Activated CD4-positive, alpha-beta T cell treated with anti-CD3 and anti-CD28 coated beads, Interleukin-2, amount 50 U/mL, for 1 hour (primary cell): ENCODE measurements at regions not wholly inside any gene's neighbourhood (a gene's known extent, or its start where the extent isn't known, plus 50 kb on each side); places are given as distances from the start of the nearest gene placed in this dataset.
"Not testable (repeated sequence)": the region's sequence is repeated elsewhere in the genome, so short reads cannot be mapped to it uniquely, and the experiment has no call there.

Experiments
- DNase-seq: peaks from one replicate; pipeline ENCODE4 v3.0.0-alpha.2; 2020

DNA sequence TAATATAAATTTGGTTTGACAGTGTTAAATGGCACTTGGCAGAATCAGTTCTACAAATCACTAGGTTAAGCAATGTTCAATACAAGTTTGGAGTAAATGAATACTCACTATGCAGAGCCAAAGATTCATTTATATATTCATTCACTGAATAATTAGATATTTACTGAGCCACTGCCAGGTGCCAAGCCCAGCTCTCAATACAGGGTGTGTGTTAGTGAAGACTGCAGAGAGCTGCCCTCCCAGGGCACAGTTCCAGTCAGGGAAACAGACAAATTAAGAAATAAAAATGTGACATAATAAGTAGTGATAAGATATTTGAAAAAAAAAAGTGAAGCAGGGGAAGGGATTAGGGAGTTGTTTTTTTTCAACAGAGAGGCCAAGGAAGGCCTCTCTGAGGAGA, 411.7 kb downstream of the KCNRG start:
- no peak for DNase-seq

DNA sequence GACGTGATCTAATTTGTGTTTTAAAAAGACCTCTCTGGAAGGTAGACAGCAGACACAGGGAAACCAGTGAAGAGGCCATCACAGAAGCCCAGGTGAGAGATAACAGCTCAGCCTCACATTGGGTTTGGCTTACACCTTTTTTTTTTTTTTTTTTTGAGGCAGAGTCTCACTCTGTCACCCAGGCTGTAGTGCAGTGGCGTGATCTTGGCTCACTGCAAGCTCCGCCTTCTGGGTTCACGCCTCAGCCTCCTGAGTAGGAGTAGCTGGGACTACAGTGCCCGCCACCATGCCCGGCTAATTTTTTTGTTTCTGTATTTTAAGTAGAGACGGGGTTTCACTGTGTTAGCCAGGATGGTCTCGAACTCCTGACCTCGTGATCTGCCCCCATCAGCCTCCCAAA, 412.3 kb downstream of the KCNRG start:
- not testable (repeated sequence) for DNase-seq

DNA sequence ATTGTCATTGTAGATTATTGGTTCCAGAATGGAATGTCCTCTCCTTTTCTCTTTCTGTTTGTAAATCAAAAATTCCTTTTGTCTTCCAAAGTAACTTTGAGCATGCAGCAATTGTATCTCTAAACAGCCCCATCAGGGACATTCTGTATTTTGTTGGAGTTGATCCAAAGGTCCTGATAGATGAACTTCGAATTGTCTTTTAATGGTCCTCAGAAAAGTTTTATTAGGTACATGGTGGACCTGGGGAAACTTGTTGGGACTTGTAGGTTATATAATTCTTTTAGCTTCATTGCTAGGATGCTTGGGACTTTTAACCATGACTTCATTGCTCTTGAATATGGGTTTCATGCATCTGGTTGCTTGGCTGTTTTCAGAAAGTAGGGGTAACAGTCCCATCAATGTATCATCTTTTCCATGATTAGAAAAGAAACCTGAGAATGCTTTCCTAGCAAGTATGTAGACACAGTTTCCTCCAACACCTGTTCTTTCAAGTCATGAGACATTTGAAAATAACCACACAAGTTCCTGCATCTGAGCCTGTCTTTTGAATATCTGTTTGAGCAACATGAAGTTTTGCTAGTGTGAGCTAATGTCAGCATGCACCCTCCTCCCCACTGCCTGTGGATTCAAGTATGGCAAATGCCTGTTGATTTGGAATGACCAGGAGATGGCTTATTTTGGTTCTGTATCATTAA, 413.1 kb downstream of the KCNRG start:
- DNase-seq = no peak

DNA sequence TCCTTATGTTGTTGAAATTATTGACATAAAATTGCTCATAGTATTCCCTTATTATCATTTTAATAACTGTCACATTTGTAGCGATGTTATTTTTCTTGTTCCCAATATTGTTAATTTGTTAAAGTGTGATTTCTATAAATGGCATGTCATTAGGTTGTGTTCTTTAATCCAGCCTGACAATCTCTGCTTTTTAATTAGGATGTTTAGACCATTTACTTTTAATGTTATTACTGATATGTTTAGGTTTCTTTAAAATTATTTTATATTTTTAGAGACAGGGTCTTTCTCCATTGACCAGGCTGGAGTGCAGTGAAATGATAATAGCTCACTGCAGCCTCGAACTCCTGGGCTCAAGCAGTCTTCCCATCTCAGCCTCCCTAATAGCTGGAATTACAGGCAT, 408.5 kb downstream of the DLEU7 start:
- DNase-seq = no peak

DNA sequence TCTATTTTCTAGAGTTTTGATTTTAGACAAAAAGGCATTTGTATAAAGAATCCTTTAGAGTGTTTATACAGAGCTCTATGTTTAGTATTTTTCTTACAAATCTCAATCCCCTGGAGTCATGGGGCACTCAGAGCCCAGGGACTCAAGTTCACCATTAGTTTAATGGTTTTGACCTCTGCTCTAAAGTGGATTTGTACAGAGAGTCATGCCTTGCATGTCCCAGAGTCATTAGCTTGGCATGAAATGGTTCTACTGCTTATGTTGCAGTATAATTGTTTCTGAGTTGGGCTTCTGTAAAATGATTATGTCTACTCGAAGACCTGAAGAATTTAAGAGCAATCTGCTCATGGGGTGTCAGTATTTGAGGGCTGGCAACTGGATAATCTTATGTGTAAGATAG, 406.2 kb downstream of the DLEU7 start:
- no peak for DNase-seq

DNA sequence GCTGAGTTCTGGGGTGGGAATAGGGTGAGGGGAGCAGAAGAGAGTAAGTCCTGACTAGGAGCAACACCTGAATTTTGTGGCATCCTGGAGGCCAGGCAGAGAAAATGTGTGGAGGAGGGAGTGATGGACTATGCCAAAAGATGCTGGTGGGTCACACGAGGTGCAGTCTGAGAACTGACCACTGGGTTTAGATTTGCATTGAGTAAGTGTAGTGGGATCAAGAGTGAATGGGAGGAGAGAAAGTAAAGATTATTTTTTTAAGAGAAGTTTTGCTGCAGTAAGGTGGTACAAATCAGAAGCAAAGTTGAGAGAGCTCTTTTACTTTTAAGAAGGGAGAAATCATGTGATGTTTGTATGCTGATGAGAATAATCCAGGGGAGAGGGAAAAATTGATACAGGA, 405.1 kb downstream of the DLEU7 start:
- DNase-seq = no peak

DNA sequence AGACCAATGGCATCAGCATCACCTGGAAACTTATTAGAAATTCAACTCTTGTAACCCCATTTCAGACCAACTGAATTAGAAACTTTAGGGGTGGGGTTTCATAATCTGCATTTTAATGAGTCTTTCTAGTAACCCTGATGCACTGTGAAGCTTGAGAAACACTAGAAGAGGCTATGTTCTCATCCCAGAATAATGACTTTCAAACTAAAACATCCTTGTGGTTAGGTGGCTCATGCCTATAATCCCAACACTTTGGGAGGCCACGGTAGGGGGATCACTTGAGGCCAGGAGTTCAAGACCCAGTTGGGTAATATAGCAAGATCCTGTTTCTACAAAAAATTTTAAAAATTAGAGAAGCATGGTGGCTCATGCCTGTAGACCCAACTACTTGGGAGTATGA, 402.4 kb downstream of the DLEU7 start:
- DNase-seq = no peak

DNA sequence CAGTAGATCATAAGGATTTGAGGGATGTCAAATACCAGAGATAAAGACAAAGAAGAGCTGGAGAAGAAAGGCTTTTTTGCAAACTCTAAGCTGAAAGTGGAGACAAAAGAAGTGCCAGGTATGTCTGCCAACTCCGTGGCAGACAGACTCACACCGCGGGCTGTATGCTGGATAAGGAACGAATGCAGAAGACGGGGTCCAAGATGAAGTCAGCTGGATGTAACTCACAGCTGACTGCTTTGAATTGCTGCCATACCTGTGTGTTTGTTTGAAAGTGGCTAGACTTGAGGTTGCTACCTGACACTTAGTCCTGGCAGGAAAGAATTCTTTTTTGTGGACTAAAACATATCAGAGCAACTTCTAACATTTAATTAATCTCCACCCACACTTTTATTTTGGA, 398.8 kb downstream of the DLEU7 start:
- DNase-seq = no peak

DNA sequence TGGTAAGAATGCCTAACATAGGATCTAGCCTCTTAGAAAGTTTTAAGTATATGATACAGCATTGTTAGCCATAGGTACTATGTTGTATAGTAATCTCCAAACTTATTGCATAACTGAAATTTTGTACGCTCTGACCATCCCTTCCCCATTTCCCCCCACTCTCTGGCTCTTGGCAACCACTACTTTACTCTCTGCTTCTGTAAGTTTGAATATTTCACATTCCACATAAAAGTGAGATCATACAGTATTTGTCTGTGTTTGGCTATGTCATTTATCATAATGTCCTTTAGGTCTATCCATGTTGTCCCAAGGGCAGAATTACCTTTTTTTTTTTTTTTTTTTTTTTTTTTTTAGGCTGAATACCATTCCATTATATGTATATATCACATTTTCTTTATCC, 396.9 kb downstream of the DLEU7 start:
- DNase-seq = no peak

DNA sequence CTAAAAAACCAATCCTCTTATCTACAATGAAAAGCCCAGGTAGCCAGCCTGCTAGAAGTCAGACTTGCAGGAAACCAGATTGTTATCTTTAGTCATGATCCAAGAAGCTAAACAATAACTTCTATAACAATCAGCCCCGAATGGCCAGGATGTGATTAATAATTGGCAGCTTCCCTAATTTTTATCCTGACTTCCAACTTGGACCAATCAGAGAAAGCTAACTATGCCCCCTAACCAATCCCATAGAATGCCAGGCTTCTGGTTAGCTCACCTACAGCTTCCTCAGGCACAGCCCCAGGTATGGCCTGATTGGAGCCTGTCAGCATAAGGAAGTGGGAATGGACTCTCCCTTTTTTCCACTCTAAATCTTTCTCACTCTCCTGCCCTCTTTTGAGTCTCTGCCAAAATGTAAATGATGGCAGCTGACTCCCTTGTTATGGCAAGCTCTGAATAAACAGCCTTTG, 394.9 kb downstream of the DLEU7 start:
- no peak for DNase-seq

DNA sequence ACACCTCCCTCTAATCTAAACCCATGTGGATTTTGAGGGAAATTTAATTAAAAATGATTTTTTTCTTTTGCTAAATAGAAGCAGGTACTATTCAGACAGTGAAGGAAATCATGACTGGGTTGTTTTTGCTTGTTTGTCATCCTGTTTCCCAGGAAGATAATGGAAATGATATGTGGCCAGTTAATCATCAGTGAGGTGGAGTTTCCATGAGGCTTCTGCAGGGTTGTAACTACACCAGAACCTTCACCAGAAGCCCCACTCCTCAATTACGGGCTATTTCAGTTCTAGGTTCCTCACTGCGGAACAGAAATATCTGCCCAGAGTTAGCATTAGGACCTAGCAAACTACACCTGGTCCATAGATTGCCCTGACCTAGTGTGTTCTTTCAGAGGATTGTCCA, 394.0 kb downstream of the DLEU7 start:
- DNase-seq = no peak

DNA sequence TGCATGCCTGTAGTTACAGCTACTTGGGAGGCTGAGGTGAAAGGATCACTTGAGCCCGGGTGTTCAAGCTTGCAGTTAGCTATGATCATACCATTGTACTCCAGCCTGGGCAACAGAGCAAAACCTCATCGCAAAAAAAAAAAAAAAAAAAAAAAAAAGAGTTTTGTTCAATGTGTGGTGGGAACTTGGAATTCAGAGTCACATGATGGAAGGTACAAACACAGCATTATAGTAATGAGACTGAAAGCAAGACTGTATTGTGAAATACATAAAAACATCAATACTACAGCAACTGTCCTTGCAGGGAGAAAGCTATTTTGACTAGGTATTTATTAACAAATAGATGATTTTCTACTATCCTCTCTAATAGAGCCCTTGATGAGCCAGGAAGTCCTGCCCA, 393.2 kb downstream of the DLEU7 start:
- DNase-seq = no peak

DNA sequence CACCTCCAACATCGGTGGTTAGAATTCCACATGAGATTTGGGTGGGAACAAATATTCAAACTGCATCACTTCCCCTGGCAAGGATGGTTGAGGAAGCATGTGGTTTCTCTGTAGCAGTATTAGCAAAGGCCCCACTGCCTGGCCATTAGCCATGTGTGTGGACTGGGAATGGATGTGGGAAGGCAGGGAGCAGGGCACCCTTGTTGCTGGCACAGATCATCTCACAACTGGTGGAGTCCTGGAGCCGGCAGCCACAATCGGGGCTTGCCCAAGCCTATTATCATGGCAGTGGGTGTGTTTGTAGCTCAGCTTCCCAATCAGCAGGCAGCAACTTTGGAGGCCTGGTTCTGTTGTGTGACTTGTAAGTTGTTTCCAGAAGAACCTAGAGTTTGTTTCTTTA, 391.9 kb downstream of the DLEU7 start:
- no peak for DNase-seq

DNA sequence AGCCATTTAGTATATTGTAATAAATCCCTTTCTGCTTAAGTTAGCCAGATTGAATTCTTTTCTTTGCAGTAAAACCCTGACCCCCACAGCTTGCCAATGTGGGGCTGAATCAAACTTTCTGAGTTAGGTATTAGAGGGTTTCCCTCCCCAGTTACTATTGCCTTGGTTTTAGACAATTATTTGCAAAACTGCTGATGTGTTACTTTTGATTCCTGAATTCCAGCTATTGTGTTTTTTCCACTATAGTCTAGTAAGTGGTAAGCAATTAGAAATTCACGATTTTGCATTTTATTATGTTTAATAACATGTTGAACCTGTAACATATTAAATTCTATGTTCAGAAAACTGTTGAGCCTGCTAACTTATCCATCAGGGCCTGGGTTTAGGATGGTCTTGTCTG, 391.5 kb downstream of the DLEU7 start:
- no peak for DNase-seq

DNA sequence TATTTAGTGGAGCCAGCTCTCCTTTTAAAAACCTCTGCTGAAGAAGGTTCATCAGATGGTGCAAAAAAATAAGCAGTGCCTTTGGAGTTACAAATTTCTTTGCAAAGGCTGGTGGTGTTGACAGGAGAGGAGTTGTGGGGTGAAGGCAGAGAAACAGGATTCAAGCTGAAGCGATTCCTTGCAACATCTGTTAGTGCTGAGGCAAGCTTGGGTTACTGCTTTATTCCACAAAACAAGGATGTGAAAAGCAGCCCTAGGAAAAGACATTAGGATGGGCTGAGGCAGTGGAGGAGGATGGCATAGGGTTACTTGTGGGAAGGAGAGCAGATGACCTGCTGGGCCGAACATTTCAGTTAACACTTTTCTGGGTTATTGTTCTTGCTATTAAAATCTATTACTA, 390.7 kb downstream of the DLEU7 start:
- DNase-seq = no peak

DNA sequence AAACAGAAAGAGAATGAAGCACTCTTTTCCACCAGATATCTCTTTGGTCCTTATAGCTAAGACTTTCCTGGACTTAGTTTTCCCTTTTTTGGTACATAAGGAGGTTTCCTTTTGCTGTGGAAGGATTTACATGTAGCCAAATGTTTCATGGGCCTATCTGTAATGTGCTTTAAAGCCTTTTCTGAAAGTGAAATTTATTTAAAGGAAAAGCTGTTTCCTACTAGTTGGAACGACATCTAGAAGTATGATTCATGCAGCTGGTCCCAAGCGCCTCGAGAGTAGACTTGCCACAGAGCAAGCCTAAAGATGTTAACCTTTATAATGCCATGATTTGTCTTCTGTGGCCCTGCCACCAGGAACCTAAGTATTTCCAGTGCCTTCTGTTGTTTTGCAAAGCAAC, 390.3 kb downstream of the DLEU7 start:
- no peak for DNase-seq

DNA sequence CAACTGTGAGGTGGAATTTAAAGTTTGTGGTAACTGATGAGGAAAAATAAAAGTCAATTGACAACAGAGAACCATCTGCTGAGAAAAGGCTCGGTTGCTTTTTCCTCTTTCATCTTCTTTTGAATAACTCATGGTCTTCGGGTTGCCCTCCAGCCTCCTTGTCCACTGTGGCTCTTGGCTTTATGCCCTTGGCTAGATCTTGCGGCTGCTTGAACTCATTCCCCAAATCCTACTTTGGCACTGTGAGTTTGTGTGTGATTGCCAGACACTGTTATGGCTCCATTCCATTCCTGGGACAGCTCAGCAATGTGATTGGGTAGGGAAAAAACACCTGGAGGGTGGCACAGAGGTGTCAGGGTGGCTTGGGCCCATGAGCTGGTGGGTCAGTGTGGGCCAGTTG, 387.4 kb downstream of the DLEU7 start:
- DNase-seq = no peak

DNA sequence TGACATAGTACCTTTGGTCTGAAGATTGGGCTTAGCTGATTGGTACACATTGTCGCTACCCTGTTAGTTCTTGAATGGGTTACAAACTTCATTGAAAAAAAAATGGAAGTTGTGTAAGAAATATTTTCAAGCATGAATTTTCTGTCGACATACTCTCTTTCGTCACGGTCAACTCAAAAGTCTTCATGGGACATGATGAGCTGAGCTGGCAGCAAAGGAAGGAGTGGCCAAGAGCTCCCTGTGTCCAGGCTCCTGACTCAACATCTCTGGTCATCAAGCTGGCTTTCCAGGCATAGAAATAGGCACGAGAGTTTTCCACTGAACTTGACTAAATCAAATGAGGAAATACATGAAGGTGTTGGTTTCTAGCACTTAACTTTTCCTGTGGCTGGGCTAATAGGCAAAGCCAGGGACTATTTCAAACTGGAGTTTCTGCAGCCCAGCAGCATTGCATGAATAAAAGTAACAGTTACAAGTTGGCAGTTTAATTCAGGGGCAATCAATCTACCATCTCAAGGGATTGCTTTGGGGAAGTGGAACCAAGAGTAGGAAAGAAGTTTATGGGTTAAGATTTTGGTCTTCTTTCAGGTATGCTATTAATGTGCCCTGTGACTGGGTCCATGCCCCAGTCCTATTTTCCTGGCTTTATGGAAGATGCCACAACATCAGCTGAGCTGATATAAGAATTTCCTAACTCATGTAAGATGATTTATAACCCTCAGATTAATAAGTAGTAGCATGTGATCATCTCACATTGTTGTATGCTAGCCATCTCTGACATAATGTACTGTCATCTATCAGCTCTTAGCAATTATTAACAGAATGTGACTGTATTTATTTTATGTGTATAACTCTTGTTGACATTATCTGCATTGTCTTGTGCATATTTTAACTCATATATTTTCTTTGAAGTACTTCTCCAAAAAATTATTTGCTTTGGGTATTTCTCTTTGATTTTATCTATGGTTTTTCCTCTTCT, 385.8 kb downstream of the DLEU7 start:
- DNase-seq = no peak

DNA sequence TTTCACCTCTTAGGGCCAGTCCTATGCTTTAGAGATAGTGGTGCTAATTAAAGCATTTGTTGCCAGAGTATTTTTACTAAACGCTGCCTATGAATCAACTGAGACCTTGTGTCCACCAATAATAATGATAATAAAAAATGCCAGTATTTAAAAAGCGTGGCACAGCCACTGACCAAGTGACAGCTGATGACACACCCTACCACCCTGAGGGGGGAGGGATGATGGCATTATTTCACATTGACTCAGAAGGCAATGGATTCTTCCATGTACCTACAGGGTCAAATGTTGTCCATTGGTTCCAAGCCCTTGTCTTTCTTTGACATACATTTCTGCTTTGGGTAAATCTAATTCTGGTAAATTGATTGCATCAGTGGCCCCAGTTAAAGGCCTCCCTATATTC, 384.4 kb downstream of the DLEU7 start:
- no peak for DNase-seq

DNA sequence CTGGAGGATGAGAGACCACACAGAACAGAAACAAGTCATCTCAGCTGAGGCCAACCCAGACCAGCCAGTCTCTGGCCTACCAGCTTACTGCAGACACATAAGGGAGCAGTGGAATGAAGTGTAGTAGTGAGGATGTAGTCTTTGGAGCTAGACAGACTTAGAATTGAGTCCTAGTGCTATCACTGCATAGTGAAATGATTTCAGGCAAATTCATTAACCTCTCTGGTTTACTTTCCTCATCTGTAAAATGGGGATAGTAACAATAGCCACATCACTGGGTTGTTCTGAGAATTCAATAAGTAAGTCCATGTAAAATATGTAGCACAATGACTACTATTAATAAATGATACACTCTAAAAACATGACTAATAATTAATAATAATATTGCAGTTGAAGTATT, 383.8 kb downstream of the DLEU7 start:
- no peak for DNase-seq

DNA sequence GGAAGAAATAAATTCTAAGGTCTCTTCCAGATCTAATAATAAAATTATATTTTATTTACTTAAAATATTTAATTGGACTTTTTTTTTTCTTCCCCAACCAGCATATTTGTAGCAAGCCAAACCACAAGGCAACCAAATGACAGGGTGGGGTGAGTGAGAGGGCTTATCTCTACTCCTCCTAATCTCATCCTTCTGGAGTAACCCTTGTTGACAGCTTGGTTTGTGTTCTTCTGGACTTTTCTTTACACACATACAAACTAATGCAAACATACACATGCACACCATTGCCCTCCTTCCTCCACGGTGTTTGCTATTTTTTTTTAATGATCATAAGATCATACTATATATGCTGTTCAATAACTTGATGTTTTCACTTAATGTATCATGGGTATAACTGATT, 383.1 kb downstream of the DLEU7 start:
- DNase-seq = no peak

DNA sequence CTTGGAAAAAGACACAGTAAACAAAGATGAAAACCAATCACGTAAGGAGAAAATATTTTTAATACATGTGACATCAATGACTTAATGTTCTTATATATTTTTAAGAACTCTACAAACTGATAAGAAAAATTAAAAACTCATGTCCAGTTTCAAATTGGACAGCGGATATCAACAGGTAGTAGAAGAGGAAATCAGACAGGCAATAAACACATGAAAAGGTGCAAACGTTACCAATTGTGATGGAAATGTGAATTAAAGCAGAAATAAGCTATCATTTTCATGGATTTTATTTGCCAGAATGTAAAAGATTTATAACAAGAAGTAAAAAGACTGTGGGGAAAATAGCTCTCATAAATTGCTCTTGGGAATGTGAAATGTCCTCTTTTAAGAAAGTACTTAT, 382.3 kb downstream of the DLEU7 start:
- no peak for DNase-seq

DNA sequence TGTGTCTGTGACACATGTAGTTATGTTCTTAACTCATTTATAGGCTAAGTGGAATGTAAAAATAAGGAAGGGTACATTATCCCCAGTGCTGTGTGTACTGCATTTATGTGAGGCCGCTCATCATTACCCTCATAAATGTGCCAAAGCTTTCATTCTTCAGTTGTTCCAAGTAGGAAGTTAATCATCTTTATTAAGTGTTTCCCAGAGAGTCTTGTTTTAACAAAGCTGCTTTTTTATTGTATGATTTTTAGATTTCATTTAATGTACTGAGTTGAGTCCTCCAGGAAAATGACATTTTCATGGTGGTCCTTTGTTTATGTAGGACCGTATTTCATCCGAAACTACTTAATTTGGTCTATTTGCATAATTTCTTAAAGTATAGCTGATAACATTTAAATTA, 379.8 kb downstream of the DLEU7 start:
- no peak for DNase-seq
